NCI-H1930 (cell line): ENCODE measurements at regions not wholly inside any gene's neighbourhood (a gene's known extent, or its start where the extent isn't known, plus 50 kb on each side); places are given as distances from the start of the nearest gene placed in this dataset.

ENCODE experiments used
- DNase-seq, 2 experiments: peaks; one replicate each; lab custom pipeline; 2025; lab: John Stamatoyannopoulos, UW

DNA sequence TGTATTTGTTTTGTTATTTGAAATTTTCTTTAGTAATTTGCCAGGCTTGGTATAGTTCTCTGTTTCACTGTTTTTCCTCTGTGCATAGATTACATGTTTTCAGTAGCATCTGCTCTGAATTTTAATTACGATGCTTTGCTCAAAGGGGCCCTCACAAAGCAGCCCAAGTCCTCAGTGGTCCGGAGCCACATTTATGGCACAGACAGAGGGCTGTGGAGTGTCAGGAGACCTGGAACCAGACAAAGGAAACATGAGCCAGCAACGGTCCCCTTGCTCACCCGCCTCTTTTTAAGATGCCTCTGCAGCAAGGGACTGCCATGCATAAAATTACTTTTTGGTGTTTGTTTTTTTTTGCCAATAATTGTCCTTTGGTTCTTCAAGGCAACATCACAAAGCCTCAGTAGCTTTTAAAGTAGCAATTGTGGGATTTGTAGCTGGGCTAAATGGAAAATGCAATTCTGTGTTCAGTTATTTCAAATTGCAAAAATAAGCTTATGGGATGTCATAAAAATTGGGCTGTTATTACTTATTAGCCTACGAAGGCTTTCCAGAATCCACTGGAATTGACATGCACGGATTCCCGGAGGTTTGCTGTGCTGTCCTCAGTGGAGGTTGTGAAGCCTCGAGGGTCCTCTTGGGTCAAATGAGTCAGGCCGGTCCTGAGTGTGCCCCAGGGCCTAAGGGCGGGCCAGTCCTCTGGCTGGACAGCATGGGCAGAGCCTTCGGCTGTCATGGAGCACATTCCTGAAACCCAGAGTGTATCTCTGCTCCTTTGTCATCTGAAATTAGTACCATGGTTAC lies 422.8 kb downstream of the GLRX3 start:
- no peak for DNase-seq

DNA sequence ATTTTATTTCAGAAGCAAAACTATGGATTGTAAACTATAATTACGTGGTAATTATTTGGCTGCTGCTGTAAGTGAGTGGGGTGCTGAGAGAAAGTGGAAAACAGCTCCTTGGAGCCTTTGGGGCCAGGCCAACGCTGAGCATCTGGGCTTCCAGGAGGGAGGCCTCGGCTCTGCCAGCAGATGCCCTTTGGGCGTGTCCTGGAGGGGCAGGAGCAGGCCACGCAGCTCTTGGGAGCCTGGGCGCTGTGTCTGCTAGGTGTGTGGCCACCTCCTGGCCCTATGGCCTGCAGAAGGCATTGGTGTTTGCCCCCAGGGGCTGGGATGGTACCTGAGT lies 423.3 kb downstream of the GLRX3 start:
- no peak for DNase-seq

DNA sequence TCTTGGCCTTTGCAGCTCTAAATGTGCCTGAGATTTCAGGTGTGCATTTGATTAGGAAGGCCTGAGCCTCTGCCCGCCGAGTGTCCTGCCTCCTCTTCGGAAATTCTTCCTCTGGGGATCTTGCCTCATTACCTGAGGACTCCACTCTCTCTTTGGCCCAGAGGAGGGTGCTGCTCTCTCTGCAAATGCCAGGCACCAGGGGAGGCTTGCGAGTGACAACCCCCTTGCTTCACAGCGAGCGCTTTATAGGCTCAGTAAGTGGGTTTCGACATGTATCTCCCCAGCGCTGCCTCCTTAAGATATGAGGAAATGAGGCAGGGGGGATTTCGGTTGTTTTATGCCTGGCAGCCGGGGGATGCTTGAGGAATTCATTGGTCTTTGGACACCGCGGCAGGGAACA lies 423.9 kb downstream of the GLRX3 start:
- no peak for DNase-seq

DNA sequence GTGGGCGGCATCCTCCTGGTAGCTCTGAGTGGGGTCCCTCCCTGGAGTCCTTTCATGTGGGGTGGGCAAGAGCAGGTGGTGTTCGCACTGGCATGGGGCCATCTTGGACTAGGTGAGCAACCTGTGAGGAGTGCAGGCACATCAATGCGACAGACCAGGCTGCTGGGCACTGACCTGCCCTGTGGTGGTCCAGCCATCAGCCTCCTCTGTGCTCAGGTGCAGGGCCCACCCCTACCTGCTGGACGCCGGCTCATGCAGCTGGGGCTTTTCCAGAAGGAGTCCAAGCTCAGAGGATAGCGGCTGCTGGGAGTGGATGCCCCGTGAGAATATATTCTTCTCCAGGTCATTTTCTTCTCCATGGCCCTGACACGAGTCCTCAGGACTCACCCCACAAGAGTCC lies 424.4 kb downstream of the GLRX3 start:
- no peak for DNase-seq

DNA sequence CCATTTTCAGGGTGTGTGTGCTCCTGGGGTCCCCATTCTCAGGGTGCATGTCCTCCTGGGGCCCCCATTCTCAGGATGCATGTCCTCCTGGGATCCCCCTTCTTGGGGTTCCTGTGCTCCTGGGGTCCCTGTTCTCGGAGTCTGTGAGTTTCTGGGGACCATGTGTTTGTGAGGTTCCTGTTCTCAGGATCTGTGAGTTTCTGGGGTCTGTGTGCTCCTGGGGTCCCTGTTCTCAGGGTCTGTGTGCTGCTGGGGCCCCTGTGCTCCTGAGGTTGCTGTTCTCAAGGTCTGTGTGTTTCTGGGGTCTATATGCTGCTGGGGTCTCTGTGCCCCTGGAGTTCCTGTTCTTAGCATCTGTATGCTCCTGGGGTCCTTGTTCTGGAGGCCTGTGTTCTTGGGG lies 425.5 kb downstream of the GLRX3 start:
- no peak for DNase-seq

DNA sequence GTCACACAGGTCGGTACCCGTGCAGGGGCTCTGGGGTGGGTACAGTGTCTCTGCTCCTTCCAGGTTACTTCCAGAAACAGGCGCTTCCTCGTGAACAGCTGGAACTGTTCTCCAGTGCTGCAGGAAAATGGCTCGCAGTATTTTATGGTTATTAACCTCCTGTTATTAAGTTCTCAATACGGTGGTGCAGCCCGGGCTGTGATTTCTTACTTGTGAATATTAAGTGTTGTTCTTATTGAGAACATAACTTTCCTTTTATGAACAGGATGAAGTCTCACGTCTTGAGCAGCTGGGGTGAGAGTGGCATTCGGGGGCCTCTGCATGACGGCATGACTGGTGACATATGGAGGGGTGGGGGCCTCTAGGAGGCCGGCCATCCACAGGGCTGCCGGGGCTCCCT lies 430.8 kb downstream of the GLRX3 start:
- no peak for DNase-seq

DNA sequence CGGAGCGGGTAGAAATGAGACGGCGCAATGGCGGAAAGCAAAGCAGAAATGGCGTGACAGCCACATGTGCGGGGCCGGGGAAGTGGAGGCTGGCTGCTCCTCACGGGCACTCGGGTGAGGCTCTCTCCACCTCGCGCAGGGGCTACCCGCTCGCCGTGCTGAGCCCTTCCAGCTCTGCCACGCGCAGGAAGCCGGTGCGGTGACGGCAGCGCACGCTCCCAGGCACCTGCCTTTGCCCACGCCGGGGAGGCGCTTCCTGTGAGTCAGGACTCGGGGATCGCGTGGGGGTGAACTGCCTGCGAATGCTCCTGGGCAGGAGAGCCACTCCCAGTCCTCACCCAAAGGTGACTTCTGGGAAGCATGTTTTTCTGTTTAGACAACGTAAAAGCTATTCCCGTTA lies 431.2 kb downstream of the GLRX3 start:
- no peak for DNase-seq

DNA sequence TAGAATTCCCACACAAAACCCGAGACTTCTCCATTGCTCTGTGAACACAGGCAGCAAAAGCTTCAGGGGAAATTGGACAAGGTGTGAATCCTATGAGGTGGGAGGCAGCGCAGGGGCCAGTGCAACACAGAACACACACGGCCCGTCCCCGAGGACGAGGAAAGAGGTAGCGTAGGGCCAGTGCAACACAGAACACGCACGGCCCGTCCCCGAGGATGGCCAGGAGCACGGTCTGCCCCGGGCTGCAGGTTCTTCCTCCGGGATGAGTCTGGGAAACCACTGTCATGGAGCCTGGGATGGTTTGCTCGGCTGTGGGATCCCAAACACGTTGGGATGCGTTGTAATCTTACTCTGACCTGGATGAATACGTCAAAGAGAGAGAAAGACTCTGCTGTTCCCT lies 432.1 kb downstream of the GLRX3 start:
- DNase-seq = no peak

DNA sequence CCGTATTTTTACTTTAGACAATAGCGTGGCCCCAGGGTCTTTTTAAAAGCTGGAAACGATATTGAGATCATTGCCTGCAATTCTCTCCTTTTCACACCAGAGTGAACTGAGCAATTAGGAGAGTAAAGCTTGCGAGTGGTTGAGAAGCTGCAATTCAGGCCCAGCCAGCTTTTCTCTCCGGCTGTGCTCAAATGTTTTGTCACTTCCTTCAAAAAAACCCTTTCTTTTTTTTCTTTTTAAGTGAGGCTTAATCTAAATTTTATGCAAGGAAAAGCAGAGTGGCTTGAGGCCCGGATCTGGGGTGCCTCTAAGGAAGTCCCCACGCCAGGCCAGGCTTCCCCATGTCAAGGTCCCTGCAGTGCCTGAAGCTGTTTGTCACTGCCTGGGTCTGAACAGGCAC lies 433.9 kb downstream of the GLRX3 start:
- DNase-seq = no peak

DNA sequence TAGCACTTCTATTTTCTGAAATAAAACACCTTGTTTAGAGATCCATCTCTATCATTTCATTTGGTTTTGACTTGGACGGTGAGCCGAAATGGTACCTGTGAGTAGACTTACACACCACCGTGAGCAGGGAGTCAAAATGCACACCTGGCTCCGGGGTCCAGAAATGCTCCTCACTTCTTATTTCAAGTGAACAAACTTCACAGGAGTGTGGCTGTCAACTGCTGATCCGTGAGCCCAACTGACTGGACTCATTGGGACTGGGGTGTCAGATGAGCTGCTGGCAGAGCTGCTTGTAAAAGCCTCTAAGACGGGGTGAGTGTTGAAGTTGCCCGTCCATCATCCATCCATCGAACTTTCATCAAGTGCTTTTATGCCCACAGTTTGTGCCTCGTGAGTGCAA lies 435.5 kb downstream of the GLRX3 start:
- no peak for DNase-seq

DNA sequence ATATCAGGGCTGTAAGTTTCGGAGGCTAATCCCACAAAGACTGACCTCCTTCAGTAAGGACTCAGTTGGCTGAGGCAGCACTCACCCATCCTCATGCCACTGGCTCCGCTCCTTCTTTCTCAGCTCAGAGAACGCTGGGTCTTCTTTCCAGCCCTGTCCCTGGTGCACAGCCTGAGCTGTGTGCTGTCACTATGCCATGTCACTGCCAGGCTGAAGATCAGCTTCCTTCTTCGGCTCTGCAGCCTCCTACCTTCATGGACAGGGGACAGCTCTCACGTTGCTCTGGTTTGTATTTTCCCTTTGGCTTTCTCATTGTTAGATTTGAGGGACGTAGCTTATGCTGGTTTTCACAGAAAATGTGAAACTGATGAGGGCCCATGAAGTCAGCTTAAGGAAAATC lies 437.3 kb downstream of the GLRX3 start:
- no peak for DNase-seq

DNA sequence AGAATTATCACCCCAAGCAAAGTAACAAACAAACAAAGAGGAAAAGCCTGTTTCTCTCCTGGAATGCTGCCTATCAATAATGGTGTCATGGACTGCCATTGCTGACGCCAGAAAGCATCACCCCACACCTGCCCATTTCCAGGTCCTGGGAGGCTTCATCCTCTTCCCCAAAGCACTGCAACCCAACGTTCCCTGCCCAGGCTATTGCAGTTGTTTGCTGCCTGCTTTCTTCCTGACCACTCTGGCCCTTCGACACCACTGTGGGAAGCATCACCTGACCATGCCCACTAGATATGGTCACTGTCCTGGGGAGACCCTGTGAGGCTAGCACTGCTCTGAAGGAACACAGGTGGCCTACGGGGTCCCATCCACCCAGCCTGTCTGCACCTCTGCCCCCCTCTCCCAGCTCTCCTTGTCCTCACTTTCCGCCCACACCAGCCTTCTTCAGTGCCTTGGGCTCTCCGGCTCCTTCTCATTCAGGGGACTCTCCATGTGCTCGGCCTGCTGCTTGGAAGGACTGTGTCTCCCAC lies 439.6 kb downstream of the GLRX3 start:
- no peak for DNase-seq

DNA sequence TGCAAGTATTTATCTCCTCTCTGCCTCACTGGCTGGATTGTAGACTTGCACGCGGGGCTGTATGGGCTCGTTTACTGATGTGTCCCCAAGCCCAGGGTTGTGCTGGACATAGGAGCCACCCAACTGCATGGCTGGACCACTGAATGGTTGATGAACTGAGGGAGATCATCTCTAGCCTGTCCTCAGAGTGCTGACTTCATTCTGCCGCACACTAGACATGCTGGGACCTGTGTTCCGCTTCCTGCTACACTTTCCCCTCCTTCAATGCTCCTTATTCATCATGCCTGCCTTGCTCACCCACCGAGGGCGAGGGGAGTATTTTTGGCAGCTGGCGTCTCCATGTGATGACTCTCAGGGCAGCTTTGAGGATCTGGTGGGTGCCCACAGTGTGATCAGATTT lies 440.2 kb downstream of the GLRX3 start:
- no peak for DNase-seq

DNA sequence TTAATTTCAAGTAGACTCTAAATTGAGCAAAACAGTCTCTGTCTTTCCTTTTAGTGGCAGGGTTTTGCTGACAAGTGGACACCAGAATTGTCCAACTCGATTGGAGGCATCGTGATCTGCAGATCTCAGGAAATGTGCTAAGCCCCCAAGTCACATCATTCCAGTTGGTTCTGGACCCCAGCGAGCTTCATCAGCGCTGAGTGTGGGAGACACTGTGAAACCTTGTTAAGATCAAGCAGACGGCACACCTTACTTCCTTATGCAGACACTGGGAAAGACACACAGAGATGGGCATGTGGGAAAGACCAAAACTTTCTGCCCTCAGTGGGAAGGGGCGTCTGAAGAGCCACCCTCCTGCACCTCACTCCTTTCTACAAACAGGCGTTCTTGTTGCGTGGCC lies 440.8 kb downstream of the GLRX3 start:
- DNase-seq = no peak

DNA sequence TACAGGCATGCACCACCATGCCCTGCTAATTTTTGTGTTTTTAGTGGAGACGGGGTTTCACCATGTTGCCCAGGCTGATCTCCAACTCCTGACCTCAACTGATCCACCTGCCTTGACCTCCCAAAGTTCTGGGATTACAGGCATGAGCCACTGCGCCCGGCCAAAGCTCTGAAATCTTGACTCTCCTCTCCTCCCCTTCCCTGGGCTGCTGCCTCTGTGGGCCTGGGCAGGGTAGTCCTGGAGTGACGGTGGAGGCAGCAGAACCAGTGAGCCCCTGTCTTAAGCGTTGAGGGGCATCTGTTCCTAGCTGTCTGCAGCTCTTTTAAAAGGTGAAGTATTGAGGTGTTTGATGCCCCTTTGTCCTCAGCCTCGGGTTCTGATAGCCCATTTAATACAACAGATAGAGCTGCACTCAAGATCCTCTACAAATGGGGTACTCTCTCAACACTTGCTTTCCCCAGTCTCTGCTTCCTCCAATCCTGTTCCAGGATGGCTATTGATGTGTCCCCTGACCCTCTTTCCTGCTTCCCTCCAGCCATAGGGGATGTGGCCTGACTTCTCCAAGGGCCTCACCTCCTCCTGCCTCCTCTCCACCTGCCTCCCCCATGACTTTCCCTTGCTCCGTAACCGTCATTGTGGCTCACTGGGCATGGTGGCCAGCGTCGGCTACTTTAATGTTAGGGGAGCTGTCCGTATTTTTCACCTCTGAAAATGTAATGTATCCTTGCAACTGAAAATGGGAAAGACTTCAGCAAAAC lies 442.5 kb downstream of the GLRX3 start:
- no peak for DNase-seq

DNA sequence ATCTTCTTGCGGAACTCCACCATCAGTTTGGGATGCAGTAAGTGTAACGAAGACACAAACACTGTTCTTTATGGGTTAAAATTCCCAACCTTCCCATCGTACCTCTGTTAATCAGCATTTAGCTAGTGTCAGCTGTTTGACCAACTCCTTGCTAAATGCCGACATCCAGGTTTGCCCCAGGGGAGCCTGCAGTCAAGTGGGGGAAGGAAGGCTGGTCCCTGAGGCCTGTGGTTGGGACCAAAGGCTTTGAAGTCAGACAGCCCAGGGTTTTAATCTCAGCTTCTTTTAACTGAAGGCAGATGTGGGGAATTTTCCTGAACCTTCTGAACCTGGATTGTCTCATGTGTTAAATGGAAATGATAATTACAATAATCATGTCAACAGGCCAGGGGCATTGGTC lies 443.7 kb downstream of the GLRX3 start:
- no peak for DNase-seq

DNA sequence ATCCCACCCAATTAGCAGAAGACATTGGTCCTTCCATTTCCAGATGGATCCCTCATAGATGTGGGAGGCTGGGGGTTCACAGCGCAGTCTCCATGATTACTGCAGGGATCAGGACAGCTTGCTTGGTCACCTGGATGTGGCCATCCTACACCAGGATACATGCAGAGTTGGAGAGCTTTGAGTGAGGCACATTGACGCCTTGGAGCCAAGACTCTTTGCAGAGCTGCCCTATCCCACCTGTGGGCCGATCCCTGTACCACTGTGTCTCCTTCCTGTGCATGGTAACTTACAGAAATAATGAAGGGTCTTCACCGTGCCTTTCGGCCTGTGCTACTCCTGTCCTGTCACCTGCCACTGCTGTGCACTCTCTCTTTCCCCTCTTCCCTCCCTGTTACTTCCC lies 444.8 kb downstream of the GLRX3 start:
- DNase-seq = no peak

DNA sequence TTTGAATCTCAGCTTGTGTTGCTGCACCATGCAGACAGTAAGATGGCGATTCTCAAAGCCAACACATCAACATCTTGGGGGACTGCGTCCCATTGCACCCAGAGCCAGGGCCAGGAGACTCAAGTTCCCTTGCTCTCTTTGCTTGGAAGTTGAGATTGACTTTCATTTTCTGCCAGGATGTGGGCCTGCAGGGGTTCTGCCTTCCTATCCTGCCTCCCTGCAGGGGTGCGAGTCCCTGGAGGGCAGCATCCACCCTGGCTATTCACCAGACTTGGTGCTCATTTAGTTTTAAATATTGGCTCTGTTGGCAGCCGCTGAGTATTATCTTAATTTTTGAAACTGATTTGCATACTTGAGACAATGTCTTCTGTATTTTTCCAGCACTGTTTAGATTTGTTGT lies 451.5 kb downstream of the GLRX3 start:
- no peak for DNase-seq

DNA sequence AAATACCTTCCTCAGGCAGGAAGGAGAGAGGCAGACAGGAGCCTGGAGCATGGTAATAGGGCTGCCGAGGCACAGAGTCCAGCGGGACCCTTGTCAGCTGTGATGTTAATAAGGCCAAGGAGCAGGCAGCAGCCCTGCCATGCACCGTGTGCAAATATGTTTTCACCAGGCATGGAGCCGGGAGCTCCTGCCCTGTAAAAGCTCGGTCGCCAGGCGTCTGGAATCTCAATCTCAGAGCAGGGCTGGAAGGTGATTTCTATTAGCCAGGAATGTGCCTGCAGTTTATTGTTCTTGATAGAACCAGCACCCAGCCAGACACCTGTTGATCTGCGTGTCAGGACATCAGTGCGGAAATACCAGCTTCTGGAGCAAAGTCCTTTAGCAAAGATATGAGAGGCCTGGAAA lies 469.8 kb downstream of the GLRX3 start:
- DNase-seq = no peak

DNA sequence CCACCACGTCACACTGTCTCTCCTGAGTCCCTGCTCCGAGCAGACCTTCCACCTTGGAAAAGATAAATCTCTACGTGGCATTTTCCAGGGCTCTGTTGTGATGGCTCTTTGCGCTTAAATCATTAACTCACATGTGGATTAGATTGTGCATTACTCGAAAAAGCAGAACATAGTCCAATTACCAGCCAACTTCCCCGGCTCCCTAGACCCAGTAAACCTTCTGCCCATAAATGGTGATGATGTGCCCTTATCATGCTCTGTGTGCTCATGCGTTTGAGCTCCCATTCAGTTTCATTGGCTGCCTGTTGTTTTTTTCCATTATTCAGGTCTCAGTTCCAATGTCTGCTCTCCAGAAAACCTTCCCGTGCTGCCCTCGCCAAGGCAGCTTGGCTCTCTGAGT lies 471.2 kb downstream of the GLRX3 start:
- no peak for DNase-seq

DNA sequence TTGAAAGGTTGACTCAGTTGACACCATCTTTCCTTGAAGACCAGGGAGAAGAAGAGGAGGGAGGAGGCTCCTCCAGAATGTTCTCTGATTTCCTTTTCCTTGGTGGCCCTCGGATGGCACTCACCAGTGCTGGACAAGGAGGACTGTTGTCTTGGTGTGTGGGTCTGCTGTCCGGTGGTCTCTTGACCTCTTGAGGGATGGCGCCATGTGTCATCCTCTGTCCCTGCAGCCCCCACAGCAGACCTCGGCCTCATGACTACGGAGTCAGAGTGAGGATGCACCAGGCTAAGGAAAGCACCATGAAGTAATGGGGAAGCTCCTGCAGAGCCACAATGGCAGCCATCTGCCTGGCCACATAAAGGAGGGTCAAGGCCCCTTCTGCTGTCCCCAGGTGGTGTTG lies 475.0 kb downstream of the GLRX3 start:
- no peak for DNase-seq

DNA sequence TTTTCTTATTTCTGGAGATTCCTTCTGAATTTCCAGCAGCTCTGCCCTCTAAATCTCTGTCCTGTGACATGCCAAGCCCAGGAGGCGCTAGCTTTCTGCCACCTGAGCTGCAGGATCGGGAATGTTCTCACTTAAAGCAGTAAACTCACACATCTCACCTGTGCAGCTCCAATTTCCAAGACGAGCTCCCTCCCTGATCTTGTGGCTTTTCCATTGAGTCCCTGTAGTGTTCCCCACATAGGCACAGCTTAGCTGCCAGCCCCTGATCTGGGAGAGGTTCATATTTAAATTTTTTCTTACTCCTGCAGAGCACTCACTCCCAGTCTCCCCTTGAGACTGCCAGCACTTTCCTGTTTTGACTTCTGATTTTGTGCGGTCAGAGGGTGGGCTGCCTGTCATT lies 479.3 kb downstream of the GLRX3 start:
- DNase-seq = no peak

DNA sequence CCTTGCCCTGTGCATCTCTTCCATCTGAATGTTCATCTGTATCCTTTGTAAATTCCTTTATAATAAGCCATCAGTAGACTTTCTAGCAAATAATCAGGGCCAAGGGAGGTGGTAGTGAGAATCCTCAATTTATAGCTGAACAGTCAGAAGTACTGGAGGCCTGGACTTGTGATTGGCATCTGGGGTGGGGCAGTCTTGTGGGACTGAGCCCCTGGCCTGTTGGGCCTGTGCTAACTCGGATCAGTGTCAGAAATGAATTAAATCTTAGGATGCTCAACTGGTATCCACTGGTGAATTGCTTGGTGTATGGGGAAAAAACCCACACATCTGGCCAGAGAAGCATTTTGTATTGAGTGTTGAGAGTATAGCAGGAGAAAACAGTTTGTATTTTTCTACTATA lies 481.8 kb downstream of the GLRX3 start:
- no peak for DNase-seq

DNA sequence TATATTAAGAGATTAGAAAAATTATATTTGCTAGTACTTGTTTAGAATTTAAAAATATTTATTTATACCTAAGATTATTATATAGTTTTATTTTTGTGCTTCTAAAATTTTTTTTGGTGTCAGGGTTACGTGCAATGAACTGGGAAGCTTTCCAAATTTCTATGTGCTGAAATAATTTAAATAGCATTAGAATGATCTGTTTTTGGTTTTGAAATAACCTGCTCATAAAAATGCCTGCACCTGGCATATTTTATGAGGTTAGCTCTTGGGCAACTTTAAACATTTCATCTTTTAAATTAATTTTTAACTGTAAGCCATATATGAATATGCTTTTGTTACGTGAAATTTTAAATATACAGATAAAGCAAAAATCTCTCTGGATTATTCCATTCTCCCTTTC lies 482.5 kb downstream of the GLRX3 start:
- no peak for DNase-seq
